GM18868 (cell line): ENCODE measurements at regions not wholly inside any gene's neighbourhood (a gene's known extent, or its start where the extent isn't known, plus 50 kb on each side); places are given as distances from the start of the nearest gene placed in this dataset.
"Not testable (repeated sequence)": the region's sequence is repeated elsewhere in the genome, so short reads cannot be mapped to it uniquely, and the experiment has no call there.

Experiments
- ATAC-seq: cut with Tn5 transposase; IDR thresholded peaks from one replicate; pipeline ENCODE4 v1.9.1; 2021; ENCODE audit warnings: mild to moderate bottlenecking, moderate library complexity; ENCODE audit not compliant: unreplicated experiment

DNA sequence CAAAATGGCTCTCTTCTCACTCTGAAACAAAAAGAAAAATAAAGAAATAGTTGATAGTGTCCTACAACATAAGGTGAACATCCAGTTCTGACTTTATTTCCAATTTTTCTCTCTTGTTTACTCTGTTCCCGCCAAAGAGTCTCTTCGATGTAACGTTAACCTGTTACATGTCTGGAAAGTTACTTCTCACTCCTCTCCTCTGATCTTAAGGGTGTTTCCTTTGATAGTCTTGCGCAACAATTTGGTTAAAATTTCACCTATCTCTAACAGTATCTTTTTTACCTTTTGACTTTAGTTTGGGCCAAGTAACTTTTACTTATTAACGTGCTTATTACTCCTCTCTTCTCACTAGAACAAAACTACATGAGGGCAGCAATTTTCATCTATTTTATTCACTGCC is 1450.2 kb downstream of the BRINP3 start:
- ATAC-seq: no peak

DNA sequence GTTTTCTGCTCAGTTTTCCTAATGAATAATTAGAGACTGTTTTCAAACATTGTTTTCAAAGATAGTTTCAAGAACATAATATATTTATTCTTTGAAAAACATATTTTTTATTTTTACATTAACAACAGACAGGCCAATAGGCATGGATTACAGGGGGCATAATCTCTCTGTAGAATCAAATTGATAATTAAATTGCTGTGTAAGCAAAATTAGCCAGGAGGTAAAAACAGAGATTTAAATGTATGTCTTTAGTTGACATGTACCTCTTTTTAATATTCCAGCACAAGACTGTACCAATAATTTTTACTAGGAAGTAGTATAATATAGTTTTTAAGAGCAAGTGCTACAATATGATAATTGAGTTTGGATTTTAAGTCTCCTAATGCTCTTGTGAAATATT is 1444.5 kb downstream of the BRINP3 start:
- no peak for ATAC-seq

DNA sequence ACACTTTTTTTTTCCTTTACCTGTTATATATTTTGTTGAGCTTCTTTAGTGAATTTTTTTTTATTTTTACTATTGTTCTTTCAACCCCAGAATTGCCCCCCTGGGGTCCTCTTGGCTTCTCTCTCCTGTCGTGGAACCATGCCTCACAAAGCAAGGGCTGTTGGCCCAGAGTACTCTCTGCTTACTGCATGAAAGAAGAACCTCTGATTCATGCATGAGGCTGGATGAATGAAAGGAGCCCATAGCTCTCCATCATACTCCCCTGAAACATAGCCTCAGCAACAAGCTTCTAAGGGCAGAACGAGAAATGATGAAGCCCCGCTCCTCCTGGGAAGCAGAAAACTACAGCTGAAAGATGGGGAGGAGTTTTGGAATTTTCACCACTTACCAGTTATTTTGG is 1441.0 kb downstream of the BRINP3 start:
- no peak for ATAC-seq

DNA sequence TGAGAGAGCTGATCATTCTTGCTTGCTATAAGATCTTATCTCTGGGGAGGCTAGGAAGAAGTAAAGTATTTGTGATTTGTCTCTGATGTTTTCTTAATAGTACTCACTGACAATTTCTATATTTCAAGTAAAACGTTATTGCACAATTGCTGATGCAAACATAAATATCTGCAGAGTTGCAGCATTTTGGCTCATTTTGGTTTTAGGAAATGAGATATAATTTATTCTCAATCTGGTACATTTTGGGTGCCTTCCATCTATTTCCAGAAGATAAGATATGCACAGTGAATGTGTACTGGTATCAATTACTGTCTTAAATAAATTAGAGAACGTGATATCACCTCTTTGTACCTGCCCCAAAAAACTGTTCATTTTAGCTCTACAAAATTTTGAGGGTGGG is 1431.5 kb downstream of the BRINP3 start:
- ATAC-seq: no peak

DNA sequence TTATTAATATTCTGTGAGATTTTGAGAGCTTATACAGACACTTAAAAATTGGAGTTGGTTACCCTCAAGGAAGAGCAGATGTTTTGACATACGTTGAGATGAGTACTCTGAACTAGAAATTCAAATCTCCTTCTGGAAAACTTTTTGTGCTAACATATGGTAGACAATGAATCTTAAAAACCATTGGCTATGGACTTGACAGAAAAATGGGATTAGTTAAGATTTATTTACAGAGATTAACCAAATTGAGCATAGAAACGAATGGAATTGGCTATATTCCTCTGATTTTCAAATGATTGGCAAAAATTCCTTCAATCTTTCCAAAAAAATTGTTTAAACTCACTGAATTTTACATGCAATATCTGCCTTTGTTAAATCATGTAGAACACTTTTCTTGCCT is 1392.9 kb downstream of the BRINP3 start:
- ATAC-seq: no peak

DNA sequence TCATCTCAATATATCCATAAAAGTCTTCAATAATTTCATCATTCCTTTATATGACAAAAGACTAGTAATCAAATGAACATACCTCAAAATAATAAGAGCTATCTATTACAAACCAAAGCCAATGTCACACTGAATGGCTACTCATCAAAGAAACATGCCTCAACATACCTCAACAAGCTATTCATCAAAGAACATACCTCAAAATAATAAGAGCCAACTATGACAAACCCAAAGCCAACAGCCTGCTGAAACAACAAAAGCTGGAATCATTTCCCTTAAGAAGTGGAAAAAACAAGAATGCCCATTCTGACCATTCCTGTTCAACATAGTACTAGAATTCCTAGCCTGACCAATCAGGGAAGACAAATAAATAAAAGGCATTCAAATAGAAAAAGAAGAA is 1373.7 kb downstream of the BRINP3 start:
- no peak for ATAC-seq

DNA sequence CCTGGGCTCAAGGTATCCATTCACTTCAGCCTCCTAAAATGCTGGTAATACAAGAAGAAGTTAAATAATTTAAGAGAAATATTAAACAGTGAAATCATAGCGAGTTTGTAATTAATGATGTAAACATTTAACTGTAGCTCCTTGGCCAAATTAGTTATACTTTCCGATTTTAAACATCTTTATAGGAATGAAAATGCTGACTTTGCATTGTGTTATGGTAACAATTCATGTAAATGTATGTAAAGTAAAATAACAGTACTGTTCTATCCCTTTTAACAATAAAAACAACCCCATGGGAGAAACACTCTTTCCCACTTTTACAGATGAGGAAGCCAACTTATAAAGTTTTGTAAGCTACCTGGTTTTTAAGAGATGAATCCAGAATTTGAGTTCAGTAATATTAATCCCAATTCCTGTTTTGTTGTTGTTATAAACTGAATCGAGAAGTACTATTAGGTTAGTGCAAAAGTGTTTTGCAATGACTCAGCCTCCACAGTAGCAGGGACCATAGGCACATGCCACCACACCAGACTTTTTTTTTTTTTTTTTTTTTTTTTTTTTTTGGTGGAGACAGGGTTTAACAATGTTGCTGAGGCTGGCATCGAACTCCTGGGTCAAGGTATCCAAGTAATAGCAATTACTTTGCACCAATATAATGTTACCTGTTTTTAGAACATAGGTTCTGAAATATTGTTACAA is 1360.4 kb downstream of the BRINP3 start:
- no peak for ATAC-seq

DNA sequence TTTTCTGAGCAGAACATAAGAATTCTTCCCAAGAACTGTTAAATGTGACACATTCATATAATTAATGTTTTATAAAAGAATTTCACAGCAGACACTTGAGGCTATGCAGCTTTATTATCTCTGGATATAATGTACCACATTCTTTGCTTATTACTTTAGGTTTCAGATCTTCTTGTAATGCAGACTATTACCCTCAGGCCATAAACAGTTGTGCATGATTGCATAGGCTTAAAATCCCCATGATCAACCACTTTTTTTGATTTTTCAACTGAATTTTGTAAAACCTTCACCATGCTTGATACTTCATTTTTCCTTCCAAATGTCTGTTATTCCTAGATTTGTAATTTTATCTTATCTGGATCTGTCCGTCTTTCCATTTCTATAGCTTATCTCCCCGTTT is 1355.7 kb downstream of the BRINP3 start:
- no peak for ATAC-seq

DNA sequence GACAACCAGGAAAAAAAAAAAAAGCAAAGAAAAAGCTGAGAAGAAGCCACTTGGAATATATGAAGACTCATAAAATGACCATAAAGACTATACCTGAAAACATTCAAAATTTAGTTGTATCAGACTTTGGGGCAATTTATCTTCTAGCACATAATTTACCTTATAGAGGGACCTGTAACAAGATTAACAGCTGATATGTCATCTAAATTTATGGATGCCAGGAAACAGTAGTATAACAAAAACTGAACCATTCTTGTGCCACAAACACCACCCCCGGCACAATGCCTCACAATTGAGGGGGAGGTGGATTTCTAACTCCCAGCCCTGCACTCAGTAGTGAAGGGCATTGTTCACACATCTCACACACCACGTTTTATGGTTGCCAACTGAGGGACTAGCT is 1352.0 kb downstream of the BRINP3 start:
- no peak for ATAC-seq

DNA sequence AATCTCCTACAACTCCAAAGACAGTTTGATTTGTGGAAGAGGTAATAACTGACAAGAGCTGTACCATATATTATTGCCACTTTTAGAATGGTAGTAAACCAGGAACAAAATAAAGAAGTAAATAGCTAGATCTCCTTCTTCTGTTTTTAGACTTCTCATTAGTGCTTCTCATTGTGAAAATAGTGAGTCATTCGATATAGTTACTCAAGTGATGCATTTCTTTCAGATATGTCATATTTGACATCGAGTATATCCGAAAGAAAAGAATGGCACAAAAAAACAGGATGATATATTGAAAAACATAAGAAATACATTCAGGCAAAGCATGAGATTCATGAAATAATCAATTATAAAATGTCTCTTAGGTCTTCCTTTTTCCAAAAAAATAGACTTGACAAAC is 1346.1 kb downstream of the BRINP3 start:
- no peak for ATAC-seq

DNA sequence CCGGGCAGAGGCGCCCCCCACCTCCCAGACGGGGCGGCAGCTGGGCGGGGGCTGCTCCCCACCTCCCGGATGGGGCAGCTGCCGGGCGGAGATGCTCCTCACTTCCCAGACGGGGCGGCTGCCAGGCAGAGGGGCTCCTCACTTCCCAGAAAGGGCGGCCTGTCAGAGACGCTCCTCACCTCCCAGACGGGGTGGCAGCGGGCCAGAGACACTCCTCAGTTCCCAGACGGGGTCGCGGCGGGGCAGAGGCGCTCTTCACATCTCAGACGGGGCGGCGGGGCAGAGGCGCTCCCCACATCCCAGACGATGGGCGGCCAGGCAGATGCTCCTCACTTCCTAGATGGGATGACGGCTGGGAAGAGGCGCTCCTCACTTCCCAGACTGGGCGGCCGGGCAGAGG is 1337.9 kb downstream of the BRINP3 start:
- not testable (repeated sequence) for ATAC-seq

GRCh38 chr1:189141056-189141455 is 1336.6 kb downstream of the BRINP3 start:
- ATAC-seq: no peak

- no peak for ATAC-seq
These were observed 1327.9 kb downstream of the BRINP3 start for GRCh38 chr1:189149547-189150375.

- ATAC-seq: no peak
These were observed 1327.0 kb downstream of the BRINP3 start for GRCh38 chr1:189150624-189151023.

GRCh38 chr1:189151361-189151760 is 1326.3 kb downstream of the BRINP3 start:
- ATAC-seq: no peak

DNA sequence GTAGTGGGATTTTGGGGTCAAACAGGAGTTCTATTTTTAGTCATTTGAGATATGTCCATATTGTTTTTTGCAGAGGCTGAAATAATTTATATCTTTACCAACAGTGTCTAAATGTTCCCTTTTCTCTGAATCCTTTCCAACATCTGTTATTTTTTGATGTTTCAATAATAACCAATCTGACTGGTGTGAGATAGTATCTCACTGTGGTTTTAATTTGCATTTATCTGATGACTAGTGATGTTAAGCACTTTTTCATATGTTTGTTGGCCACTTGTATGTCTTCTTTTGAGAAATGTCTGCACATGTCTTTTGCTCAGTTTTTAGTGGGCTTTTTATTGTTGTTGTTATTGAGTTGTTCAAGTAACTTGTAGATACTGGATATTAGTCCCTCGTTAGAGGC is 1325.0 kb downstream of the BRINP3 start:
- no peak for ATAC-seq

DNA sequence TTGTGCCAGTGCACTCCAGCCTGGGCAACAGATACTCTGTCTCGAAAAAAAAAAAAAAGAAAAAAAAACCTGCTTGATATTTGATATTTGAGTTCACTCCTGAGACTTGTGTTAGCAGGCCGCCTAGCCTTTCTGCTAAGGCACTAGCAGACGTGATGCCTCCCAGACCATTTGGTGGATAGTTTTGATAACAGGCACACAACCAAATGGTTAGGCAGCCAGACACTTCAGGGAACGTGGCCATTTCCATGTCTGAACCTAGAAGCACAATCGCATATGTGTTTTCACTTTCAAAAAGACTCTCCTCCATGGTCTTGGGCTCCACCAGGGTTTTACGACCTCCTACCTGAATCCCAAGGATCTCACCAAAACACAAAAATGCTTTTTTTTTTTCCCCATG is 1319.5 kb downstream of the BRINP3 start:
- no peak for ATAC-seq

DNA sequence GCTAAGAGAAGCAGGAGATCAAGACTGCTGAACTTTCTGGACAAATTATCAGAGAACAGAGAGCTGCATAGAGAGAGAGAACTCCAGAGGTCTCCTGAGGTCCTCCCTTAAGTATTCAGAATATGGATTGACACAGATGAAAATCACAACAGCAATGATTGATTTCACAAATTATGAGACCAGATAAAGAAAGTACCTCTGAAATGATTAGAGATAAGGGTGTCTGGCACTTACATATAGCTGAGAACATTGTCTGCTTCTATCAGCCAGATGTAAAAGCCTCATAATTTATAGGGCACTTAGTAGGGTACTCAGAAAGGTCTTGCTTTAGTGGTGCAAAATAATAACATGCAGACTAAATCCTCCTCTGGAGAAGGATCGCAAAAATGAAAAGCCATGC is 1301.8 kb downstream of the BRINP3 start:
- no peak for ATAC-seq

DNA sequence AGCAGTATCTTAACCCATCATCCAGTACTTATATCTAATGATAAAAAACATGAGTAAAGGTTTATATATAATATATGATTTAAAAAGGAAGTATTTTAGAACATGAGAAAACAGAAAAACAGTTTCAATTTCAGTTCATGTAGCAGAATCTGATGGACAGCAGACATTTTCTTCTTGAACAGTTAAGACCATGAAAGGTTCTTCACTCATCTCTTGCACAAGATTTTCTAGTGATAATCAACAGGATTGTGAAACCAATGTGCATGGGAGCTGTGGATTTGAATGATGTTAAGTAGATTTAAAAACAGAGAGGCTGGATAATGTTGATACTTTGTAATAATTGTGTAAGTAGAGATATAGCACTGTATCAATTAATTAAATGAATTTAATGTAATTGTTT is 1297.6 kb downstream of the BRINP3 start:
- no peak for ATAC-seq

DNA sequence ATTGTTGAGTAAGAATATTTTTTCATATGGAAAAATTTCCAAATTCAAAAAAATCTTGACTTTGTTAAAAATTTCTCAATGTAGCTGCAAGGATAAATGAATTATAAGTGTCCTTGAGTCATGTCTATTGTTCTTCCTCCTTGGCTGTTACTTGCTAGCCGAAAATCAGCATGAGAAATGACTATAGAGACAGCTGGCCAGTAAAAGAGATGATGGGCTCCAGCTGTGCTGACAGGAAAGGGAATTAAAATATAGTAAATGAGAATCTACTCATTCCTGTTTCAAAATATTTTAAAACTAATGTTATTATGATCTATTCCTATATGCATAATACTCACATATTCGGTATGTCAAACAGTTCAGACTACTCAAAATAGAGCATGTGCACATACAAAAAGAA is 1292.6 kb downstream of the BRINP3 start:
- ATAC-seq: no peak

GRCh38 chr1:189192741-189193520 is 1284.7 kb downstream of the BRINP3 start:
- ATAC-seq: no peak

DNA sequence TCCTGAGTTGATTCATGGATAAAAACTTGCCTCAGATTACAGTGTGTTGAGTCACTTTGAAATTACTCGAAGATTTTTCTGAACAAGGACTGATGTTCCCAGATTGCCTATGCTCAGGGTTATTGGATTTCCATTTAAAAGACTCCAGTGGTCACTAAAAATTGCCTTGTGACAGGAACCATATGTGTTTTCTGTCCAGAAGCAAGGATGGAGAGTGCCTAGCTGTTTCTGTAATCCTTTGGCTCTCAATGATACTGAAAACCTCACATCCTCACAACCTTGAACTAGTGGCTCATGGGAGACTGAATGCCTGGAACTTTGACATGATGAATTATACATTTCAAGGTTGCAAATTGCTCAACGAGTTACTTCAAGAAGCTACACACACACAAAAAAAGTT is 1271.8 kb downstream of the BRINP3 start:
- ATAC-seq: no peak
